Gastrocnemius medialis (tissue), 4 donors: ENCODE measurements at regions not wholly inside any gene's neighbourhood (a gene's known extent, or its start where the extent isn't known, plus 50 kb on each side); places are given as distances from the start of the nearest gene placed in this dataset.

Experiments used
- CTCF ChIP-seq, 5 experiments: fragments of 450-650 bp in 3 of 5; fragments of 200-600 bp in 2 of 5; sonication (generic) in 2 of 5; IDR thresholded peaks in 4 of 5; conservative IDR thresholded peaks in 1 of 5; 1 replicate in 4 of 5; 2 replicates in 1 of 5; pipeline ENCODE4 v1.5.1; 2016 to 2019; ENCODE audit warnings: antibody characterized with exemption in 5 of 5, mild to moderate bottlenecking in 3 of 5, moderate library complexity in 3 of 5
- POLR2A ChIP-seq, 2 donors: fragments of 450-650 bp; IDR thresholded peaks; one replicate each; pipeline ENCODE4 v1.6.1; 2017; ENCODE audit warnings: antibody characterized with exemption in 2 of 2, mild to moderate bottlenecking in 2 of 2, moderate library complexity in 2 of 2

- TF ChIP-seq POLR2A (IDR thresholded peaks at IDR 0.05): no peak
- no peak for TF ChIP-seq CTCF (IDR thresholded peaks at IDR 0.05 in 4 of 5, conservative IDR thresholded peaks at IDR 0.05 in 1 of 5)
Observed at GRCh38 chr14:82328442-82328841, 794.8 kb upstream of the SEL1L start.
